H9 (cell line): ENCODE measurements at regions not wholly inside any gene's neighbourhood (a gene's known extent, or its start where the extent isn't known, plus 50 kb on each side); places are given as distances from the start of the nearest gene placed in this dataset.

Source experiments
- DNase-seq: peaks from one replicate; pipeline ENCODE4 v3.0.0-alpha.2; 2017
- H2AFZ ChIP-seq: one replicate; pipeline ENCODE4 v1.6.1; 2013; ENCODE audit warnings: mild to moderate bottlenecking, low read length, control low read depth, moderate library complexity
- H2AK5ac ChIP-seq: 2 replicates; pipeline ENCODE4 v1.6.1; 2013; ENCODE audit warnings: low read length, control low read depth, mixed read lengths; ENCODE audit not compliant: insufficient read length
- H2BK120ac ChIP-seq: one replicate; pipeline ENCODE4 v1.6.1; 2013; ENCODE audit warnings: low read depth, mild to moderate bottlenecking, low read length, control low read depth, inconsistent platforms; ENCODE audit not compliant: poor library complexity, severe bottlenecking
- H2BK12ac ChIP-seq: 2 replicates; pipeline ENCODE4 v1.6.1; 2013; ENCODE audit warnings: low read length, control low read depth, mixed read lengths, low read depth; ENCODE audit not compliant: insufficient read length
- H2BK15ac ChIP-seq: 2 replicates; pipeline ENCODE4 v1.6.1; 2013; ENCODE audit warnings: low read depth, low read length, control low read depth
- H2BK20ac ChIP-seq: one replicate; pipeline ENCODE4 v1.6.1; 2013; ENCODE audit warnings: low read depth, mild to moderate bottlenecking, low read length, control low read depth, inconsistent platforms; ENCODE audit not compliant: poor library complexity, severe bottlenecking
- H2BK5ac ChIP-seq: 2 replicates; pipeline ENCODE4 v1.6.1; 2013; ENCODE audit warnings: low read length, control low read depth, mixed read lengths; ENCODE audit not compliant: insufficient read length
- H3K14ac ChIP-seq: 2 replicates; pipeline ENCODE4 v1.6.1; 2013; ENCODE audit warnings: low read length, control low read depth; ENCODE audit not compliant: insufficient read depth
- H3K18ac ChIP-seq: 2 replicates; pipeline ENCODE4 v1.6.1; 2013; ENCODE audit warnings: low read depth, mild to moderate bottlenecking, mixed read lengths, low read length, control low read depth; ENCODE audit not compliant: insufficient read length
- H3K23ac ChIP-seq: 2 replicates; pipeline ENCODE4 v1.6.1; 2013; ENCODE audit warnings: low read length, control low read depth, mixed read lengths, low read depth; ENCODE audit not compliant: insufficient read length
- H3K23me2 ChIP-seq: 2 replicates; pipeline ENCODE4 v1.6.1; 2013; ENCODE audit warnings: low read depth, mild to moderate bottlenecking, mixed read lengths, low read length, control low read depth; ENCODE audit not compliant: insufficient read length, poor library complexity, severe bottlenecking
- H3K27ac ChIP-seq: 2 replicates; pipeline ENCODE4 v1.5.1; 2013; ENCODE audit warnings: low read length, control low read depth, mixed read lengths, low read depth; ENCODE audit not compliant: insufficient read length
- H3K27me3 ChIP-seq: 2 replicates; pipeline ENCODE4 v1.6.1; 2013; ENCODE audit warnings: low read length, control low read depth, inconsistent platforms; ENCODE audit not compliant: insufficient read depth
- H3K4ac ChIP-seq: 2 replicates; pipeline ENCODE4 v1.6.1; 2013; ENCODE audit warnings: low read depth, mild to moderate bottlenecking, control low read depth, inconsistent platforms, low read length, moderate library complexity
- H3K4me1 ChIP-seq: 2 replicates; pipeline ENCODE4 v1.6.1; 2013; ENCODE audit warnings: low read length, control low read depth, inconsistent platforms; ENCODE audit not compliant: insufficient read depth
- H3K4me2 ChIP-seq: 2 replicates; pipeline ENCODE4 v1.6.1; 2013; ENCODE audit warnings: low read length, control low read depth, mixed read lengths; ENCODE audit not compliant: insufficient read length, insufficient read depth
- H3K56ac ChIP-seq: 2 replicates; pipeline ENCODE4 v1.6.1; 2013; ENCODE audit warnings: low read depth, mild to moderate bottlenecking, mixed read lengths, low read length, control low read depth; ENCODE audit not compliant: insufficient read length
- H3K79me1 ChIP-seq: 2 replicates; pipeline ENCODE4 v1.6.1; 2013; ENCODE audit warnings: low read depth, mild to moderate bottlenecking, moderate library complexity, low read length, control low read depth, inconsistent platforms; ENCODE audit not compliant: insufficient read depth, poor library complexity, severe bottlenecking
- H3K79me2 ChIP-seq: 2 replicates; pipeline ENCODE4 v1.6.1; 2013; ENCODE audit warnings: low read length, control low read depth, inconsistent platforms; ENCODE audit not compliant: insufficient read depth
- H3K9ac ChIP-seq: 2 replicates; pipeline ENCODE4 v1.6.1; 2013; ENCODE audit warnings: low read length, control low read depth, mixed read lengths; ENCODE audit not compliant: insufficient read length; ENCODE audit errors: extremely low read depth
- H3K9me3 ChIP-seq: one replicate; pipeline ENCODE4 v1.6.1; 2013; ENCODE audit warnings: low read depth, low read length, inconsistent platforms; ENCODE audit not compliant: control insufficient read depth
- H3T11ph ChIP-seq: one replicate; pipeline ENCODE4 v1.6.1; 2013; ENCODE audit warnings: mild to moderate bottlenecking, low read length, control low read depth, inconsistent platforms
- H4K20me1 ChIP-seq: one replicate; pipeline ENCODE4 v1.6.1; 2013; ENCODE audit not compliant: control insufficient read depth, insufficient read length, insufficient read depth
- H4K5ac ChIP-seq: 2 replicates; pipeline ENCODE4 v1.6.1; 2013; ENCODE audit warnings: low read depth, mild to moderate bottlenecking, mixed read lengths, low read length, control low read depth; ENCODE audit not compliant: insufficient read length
- H4K8ac ChIP-seq: replicated peaks from 2 replicates; pipeline ENCODE4 v1.6.1; 2013; ENCODE audit warnings: low read length, control low read depth, mixed read lengths, low read depth; ENCODE audit not compliant: insufficient read length
- H4K91ac ChIP-seq: 2 replicates; pipeline ENCODE4 v1.6.1; 2013; ENCODE audit warnings: low read depth, mild to moderate bottlenecking, moderate library complexity, mixed read lengths, low read length, control low read depth; ENCODE audit not compliant: insufficient read length
- H3K27ac Mint-ChIP-seq, 3 experiments: 2 replicates in 2 of 3; 3 replicates in 1 of 3; pipeline ENCODE4 v1.8.0; 2020 to 2021; ENCODE audit warnings: mixed read lengths in 3 of 3, mild to moderate bottlenecking in 1 of 3, moderate library complexity in 1 of 3
- H3K27me3 Mint-ChIP-seq: 2 replicates; pipeline ENCODE4 v1.8.0; 2021; ENCODE audit warnings: low read depth, mild to moderate bottlenecking, moderate library complexity, mixed read lengths
- H3K36me3 Mint-ChIP-seq, 3 experiments: 2 replicates in 2 of 3; 3 replicates in 1 of 3; pipeline ENCODE4 v1.8.0; 2020 to 2021; ENCODE audit warnings: low read depth in 3 of 3, mixed read lengths in 3 of 3; ENCODE audit not compliant: insufficient read depth in 1 of 3
- H3K4me1 Mint-ChIP-seq, 2 experiments: 2 replicates each; pipeline ENCODE4 v1.8.0; 2020; ENCODE audit warnings: mixed read lengths in 2 of 2
- H3K4me3 Mint-ChIP-seq, 2 experiments: 2 replicates in 1 of 2; 3 replicates in 1 of 2; pipeline ENCODE4 v1.8.0; 2020 to 2021; ENCODE audit warnings: mild to moderate bottlenecking in 2 of 2, mixed read lengths in 2 of 2, moderate library complexity in 1 of 2
- H3K9me3 Mint-ChIP-seq, 2 experiments: 2 replicates in 1 of 2; 3 replicates in 1 of 2; pipeline ENCODE4 v1.8.0; 2020; ENCODE audit warnings: mild to moderate bottlenecking in 2 of 2, mixed read lengths in 2 of 2, moderate library complexity in 1 of 2
- WGBS: extraction: QIAGEN DNeasy Blood & Tissue Kit; methylation state at CpG from one replicate; pipeline ENCODE4 v1.1.7; 2013; ENCODE audit warnings: missing lambda C conversion rate, low lambda C conversion rate, mixed read lengths; ENCODE audit not compliant: insufficient read length; ENCODE audit errors: extremely low coverage; 5-methylcytosine and 5-hydroxymethylcytosine counted together
- TF ChIP-seq, protein P1 (sequence below): fragments of 200-600 bp; sonication (generic); conservative IDR thresholded peaks from 3 replicates; pipeline ENCODE4 v1.8.0; 2021; ENCODE audit warnings: antibody characterized with exemption, mild to moderate bottlenecking

DNA sequence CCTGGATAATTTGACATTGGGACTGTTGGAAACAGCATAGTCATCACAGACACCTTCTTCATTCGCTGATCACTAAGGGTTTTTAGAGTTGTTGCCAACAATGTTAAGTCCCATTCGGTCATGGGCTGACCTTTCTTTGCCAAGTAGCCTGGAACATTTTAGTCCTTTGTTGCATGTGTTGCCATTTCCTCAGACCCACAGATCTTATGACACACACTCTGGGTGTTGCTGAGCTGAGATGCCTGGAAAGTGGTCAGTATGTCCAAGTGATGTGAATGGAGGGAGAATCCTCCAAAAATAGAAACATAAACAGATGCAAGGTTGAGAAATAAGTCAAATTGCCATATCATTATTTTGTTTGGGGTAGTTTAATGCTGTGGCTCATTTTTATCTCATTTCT is 61.5 kb upstream of the GJA5 start:
- Mint-ChIP-seq H3K27ac (no peak overlapping the region), H3K36me3 (no peaks in the 10 kb centered on the region), H3K9me3 (no peaks in the 10 kb centered on the region), H3K4me1 (peaks cover 0 to 6% of the 10 kb centered on the region in 2 experiments; a peak in 2 of 4 replicates), H3K4me3 (no peak overlapping the region), H3K27me3 (peaks cover 2% of the 10 kb centered on the region; the same call in 1 of the 2 replicates)
- no peaks in the 10 kb centered on the region for H4K20me1 ChIP-seq
- H3K4me2 ChIP-seq = no peak overlapping the region
- H3K4me1 ChIP-seq = 0 out of 2 replicates have a peak, but pooled peaks cover 2% of the 10 kb centered on the region
- no peaks in the 10 kb centered on the region for H3K9me3 ChIP-seq
- H3K79me2 ChIP-seq = no peaks in the 10 kb centered on the region; the same call in 1 of the 2 replicates
- no peak overlapping the region for H2AFZ ChIP-seq
- H3K79me1 ChIP-seq = no peaks in the 10 kb centered on the region
- H3K4ac ChIP-seq = no peak overlapping the region
- H3K23ac ChIP-seq = no peak overlapping the region
- H2BK15ac ChIP-seq = no peak overlapping the region
- H2AK5ac ChIP-seq = no peak overlapping the region
- H3T11ph ChIP-seq = no peak overlapping the region
- no peak overlapping the region for H4K8ac ChIP-seq
- H3K27ac ChIP-seq = no peak overlapping the region
- H2BK5ac ChIP-seq = no peak overlapping the region
- H3K56ac ChIP-seq = no peak overlapping the region
- TF ChIP-seq, protein P1, sequence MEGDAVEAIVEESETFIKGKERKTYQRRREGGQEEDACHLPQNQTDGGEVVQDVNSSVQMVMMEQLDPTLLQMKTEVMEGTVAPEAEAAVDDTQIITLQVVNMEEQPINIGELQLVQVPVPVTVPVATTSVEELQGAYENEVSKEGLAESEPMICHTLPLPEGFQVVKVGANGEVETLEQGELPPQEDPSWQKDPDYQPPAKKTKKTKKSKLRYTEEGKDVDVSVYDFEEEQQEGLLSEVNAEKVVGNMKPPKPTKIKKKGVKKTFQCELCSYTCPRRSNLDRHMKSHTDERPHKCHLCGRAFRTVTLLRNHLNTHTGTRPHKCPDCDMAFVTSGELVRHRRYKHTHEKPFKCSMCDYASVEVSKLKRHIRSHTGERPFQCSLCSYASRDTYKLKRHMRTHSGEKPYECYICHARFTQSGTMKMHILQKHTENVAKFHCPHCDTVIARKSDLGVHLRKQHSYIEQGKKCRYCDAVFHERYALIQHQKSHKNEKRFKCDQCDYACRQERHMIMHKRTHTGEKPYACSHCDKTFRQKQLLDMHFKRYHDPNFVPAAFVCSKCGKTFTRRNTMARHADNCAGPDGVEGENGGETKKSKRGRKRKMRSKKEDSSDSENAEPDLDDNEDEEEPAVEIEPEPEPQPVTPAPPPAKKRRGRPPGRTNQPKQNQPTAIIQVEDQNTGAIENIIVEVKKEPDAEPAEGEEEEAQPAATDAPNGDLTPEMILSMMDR = no peak
- no peak overlapping the region for H2BK12ac ChIP-seq
- no peaks in the 10 kb centered on the region for H3K23me2 ChIP-seq
- H3K18ac ChIP-seq = no peak overlapping the region
- H3K9ac ChIP-seq = no peak overlapping the region
- H2BK20ac ChIP-seq = no peak overlapping the region
- no peak overlapping the region for H3K14ac ChIP-seq
- no peak overlapping the region for H2BK120ac ChIP-seq
- H4K91ac ChIP-seq = no peak overlapping the region
- H3K27me3 ChIP-seq = peaks cover 1% of the 10 kb centered on the region; the same call in 1 of the 2 replicates
- H4K5ac ChIP-seq = no peak overlapping the region
- WGBS = no CpG with 5 or more reads among the region's 2 CpGs
- no peak for DNase-seq
